ENCODE measurements at regions not wholly inside any gene's neighbourhood (a gene's known extent, or its start where the extent isn't known, plus 50 kb on each side); places are given as distances from the start of the nearest gene placed in this dataset.
"Not testable (repeated sequence)": the region's sequence is repeated elsewhere in the genome, so short reads cannot be mapped to it uniquely, and the experiment has no call there.

DNA sequence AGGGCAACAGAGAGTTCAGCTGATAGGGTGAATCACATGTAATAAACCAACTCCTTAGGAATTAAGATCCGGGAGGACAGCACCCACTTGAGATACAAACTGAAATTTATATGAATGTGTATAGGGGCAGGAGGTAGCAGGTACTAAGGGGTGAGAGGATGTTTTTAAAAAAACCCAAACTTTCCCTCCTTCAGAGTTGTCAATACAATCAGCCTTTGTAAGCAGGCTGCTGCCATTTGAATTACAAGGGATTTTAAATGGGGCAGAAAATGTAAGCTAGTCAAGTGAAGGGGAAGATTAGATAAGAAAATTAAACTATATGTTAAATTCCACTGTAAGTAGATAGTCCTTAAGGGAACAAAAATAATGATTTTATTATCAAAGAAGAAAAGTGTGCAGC is 1239.7 kb upstream of the CELF4 start:
- DNase-seq (ENCODE audit: low spot score) = no peak

DNA sequence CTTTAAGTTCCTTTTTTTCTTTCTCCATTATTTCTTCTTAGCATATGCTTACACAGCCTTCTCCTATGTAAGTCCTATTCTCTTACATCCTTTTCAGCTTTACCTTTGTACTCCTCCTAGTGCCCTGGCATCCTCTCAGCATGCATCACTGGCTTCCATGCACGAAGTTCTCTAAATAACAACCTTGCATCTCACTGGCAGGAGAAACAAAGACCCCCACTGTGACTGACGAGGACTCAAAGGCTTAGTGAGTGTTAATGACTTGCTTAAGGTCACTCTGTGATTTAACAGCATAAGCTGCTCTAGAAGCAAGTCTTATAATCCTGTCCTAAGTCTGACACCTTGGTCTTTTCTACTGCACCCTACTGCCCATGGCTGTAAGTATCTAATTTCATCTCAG is 1236.0 kb upstream of the CELF4 start:
- no peak for DNase-seq (ENCODE audit: low spot score)

DNA sequence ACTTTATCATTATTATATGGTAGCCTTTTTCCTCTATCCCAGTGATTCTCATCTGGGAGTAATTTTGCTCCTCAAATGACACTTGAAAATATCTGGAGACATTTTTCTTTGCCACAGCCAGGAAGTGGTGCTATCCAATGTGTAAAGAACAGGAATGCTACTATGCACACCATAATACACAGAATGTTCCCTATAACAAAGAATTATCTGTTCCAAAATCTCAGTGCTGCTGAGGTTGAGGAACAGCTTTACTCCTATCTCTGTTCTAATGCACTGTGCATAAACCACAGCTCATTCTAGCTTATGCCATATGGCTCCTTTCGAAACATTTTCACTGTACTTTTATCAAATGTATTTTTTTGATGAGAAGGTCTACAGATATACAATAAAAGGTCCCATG is 1231.2 kb upstream of the CELF4 start:
- DNase-seq (ENCODE audit: low spot score) = no peak

DNA sequence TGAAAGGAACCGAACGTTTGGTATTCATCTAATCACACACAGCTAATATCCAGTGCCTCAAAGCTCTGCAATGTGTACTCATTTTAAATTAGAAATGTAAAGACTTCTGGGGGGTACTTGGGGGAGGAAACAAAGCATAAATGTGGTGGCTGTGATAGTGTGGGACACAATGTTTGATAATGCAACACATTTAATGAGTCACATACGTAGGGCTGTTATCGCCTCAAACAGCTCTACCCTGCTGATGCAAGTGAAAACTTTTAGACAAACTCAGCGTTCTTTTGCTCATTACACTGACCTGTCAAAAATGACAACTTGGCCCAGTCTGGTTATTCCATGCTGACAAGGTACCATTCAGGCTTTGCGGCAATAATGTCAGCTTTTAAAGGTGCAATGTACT is 1227.1 kb upstream of the CELF4 start:
- no peak for DNase-seq (ENCODE audit: low spot score)

DNA sequence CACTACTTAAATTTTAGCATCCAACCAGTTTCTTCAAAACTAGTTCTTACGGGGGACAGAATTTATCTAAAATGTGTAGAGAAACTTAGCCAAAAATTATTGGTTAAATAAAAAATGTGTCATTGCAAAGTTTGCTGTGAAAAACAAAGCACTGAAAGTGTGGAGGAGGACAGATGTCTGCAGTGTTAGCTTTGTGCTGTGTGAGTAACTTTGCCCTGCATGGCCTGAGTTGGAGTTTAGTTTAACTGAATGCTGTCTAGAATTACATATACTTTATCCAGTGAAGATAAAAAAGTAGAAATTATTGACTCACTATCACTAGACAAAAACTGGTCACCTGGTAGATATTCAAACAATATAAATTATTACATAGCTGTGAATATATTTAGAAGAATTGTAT is 1225.2 kb upstream of the CELF4 start:
- DNase-seq (ENCODE audit: low spot score) = no peak

DNA sequence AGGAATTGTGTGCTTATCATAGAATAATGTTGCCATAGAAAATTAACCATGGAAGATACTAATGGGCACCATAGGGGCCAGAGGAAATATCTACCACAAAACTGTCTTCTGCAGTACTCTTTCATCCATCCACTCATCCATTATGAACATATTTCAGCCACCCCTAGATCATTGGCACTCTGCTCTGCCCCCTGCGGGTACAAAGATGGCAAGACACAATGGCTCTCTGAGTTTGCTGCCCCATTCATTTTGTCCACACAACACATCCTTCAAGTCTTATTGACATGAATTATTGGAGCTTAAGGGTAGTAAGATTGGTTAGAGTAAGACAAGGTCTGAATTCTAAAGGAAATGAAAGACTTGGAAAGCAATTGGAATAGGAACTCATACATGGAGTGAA is 1224.7 kb upstream of the CELF4 start:
- no peak for DNase-seq (ENCODE audit: low spot score)

DNA sequence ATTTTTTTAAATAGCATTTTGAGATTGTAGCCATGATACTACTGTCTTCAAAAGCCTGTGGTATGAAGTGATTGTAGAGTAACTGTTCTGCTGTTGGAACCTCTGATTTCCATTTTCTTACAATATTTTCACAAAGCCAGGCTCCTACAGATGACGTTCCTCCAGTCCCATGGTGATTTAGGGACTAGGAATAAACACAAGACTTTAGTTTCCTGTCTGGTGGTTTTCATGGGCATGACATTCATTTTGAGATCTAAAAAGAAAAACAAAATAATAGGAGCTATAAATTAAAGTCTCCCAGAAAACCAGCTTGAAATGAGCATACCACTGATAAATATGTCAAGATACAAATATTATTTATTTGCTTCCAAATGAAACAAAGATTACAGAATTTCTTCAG is 1223.5 kb upstream of the CELF4 start:
- no peak for DNase-seq (ENCODE audit: low spot score)

DNA sequence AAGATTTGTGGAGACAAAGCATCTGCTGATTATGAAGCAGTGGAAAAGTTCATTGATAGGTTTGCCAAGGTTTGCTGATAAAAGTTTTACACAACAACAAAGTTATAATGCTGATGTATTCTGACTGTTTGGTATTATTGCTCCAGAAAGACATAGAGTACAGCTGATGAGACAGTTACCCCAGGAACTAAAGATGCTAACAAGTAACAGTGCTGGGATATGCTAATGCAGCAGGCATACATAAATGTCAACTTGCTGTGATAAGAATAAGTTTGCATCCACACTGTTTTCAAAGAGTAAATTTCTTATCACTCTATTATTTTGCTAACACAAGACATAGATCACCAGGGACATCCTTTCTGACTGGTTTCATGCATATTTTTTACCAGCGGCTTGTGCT is 1221.3 kb upstream of the CELF4 start:
- no peak for DNase-seq (ENCODE audit: low spot score)

DNA sequence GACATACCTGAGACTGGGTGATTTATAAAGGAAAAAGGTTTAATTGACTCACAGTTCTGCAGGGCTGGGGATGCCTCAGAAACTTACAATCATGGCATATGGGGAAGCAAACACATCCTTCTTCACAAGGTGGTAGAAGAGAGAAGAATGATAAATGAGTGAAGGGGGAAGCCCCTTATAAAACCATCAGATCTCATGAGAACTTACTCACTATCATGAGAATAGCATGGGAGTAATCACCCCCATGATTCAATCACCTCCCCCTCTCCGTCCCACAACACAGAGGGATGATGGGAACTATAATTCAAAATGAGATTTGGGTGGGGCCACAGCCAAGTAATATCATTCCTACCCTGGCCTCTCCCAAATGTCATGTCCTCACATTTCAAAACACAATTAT is 1206.0 kb upstream of the CELF4 start:
- not testable (repeated sequence) for DNase-seq (ENCODE audit: low spot score)

DNA sequence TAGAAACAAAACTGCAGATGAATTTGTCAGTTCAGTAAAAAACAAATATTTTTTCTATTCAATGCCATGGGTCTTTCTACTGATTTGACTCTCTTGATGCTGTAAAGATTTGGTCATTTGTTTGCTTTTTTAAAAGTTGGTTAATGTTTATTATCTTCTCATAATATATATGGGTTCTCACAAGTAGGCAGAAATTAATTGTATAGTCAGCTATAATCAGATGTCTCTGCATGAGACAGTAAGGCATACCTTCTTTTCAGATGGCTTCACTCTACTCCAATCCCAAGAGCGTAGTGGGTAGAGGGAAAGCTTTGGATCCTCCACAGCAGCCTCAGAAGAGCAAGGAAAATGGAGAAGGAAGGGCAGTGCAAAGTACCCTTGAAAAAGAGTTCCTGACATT is 1202.9 kb upstream of the CELF4 start:
- DNase-seq (ENCODE audit: low spot score) = no peak

DNA sequence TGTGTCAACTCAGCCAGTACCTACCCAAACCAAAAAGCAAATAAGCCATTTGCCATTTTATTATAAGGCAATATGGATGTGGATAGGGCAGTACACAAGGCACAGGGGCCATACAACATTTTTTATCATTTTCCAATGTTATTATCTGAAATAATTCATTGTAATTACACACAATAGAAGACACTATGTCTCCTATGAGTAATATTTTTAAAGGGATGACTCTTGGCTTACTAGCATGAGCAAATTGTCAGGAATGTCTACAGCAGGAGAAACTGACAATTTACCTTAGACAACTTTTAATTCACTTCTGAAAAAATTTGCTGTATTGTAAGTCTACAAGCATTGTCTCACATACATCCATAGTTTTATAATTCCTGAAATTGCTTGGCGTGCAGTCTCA is 1193.9 kb upstream of the CELF4 start:
- DNase-seq (ENCODE audit: low spot score) = no peak

DNA sequence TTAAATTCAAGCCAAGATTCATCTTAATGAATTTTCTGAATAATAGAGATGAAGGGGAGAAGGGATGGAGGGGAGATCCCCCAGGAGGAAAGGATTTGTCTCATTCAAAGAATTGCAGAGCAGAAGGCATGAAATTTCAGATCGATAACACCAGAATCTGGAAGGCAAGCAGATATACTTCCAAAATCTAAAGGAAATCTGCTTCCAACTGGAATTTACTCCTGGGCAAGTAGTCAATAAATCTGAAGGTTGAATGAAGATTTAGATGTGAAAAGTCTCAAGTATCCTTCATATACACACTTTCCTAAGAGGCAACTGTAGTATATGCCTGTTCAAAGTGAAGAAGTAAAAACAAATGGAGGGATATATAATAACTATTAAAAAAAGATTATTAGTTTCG is 1190.8 kb upstream of the CELF4 start:
- DNase-seq (ENCODE audit: low spot score) = no peak

DNA sequence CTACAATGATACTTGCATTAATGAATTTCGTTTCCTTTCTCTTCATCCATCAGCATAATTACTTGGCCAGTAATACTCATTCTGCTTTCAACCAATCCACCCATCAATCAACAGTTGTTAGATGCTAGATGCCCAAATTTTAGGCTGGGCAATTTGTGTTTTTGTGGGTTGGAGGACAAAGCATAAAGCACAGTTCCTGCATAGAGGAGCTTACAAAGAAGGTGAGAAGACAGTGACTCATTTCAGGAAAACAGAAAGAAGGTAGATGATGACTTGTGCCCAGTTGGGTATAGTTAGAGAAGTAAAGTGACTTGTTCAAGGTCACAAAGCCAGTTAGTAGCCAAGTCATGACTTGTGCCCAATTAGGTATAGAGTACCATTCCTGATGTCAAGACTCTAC is 1186.8 kb upstream of the CELF4 start:
- no peak for DNase-seq (ENCODE audit: low spot score)

DNA sequence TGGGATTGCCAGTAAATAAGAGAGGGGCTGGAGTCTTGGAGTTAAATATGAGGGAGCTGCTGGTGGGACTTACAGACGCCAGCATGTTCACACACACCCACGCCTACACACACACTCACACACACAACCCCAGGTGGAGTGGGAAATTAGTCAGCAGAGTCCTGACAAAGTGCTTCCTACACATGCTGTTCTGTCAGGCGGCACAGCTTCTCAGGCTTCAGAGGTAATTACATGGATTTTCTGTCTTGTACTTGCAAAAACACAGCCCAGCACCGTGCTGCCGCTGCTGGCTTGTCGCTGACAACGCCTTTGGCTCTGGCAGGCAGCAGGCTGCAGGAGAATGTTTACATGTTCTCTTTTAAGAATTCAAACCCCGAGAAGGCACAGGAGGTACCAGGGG is 1186.3 kb upstream of the CELF4 start:
- peak; percentile 11 for DNase-seq (ENCODE audit: low spot score)

DNA sequence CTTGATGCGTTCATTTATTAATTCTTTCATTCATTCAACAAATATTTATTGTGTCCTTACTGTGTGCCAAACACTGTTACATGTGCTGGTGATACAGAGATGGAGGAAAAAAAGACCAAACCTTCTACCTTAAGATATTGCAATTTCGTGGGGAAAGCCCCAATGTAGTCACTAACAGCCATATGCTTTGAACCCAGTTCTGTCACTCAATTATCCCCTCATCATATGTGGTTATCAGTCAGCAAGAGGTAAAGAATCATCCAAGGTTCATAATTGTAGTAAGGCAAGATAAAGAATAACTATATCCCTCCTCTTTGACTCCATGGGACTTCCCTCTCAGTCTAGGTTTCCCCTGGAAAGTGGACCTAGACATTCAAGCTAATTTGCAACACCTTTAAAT is 1185.6 kb upstream of the CELF4 start:
- DNase-seq (ENCODE audit: low spot score) = no peak

DNA sequence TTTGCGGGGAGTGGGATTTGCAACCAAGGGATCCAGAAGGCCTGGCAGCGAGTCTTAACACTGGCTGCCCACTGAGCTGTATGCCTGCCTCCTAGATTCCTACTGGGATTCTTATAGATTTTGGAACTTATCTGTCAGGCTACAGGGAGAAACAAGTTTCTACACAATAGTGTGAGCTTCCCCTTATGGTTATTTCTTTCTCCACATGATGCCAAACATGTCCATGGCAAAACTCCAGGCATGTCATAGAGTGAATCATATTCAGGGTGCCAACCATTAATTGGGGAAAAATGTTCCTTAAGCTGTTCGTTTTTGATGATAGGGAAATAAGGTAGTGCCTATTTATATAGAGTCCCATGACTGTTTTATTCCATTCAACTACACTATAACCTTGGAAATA is 1185.2 kb upstream of the CELF4 start:
- DNase-seq (ENCODE audit: low spot score) = no peak

DNA sequence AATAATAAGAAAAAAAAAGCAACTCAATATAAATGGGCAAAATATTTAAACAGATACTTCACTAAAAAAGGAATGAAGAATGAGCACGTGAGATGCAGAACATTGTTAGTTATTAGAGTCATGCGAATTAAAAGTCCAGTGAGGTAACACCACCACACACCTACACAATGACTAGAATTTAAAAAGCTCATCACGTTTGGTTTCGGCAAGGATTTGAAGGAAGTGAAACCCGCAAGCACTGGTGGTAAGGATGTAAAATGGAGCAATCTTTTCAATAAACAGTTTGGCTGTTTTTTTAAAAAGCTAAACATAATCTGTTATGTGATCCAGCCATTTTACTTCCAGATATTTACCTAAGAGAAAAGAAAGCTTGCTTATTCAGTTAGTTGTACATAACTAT is 1181.6 kb upstream of the CELF4 start:
- DNase-seq (ENCODE audit: low spot score) = no peak

DNA sequence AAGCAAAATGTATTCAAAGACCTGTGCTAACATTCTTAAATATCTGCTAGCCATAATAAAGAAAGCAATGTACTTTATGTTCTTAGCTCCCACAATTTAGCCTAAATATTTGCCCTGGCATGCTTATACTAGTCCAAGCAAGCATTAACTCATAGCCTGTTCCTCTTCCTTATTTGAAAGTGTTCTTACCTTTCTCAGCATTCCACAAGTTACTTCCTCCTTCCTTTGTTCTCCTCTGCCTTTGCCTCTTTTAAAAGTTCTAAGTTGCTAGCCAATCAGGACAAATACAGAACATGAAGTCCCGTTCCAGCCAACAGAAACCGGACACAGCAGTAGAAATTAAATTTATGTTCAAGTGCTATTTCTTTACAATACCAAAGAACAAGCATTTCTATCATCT is 1154.6 kb upstream of the CELF4 start:
- DNase-seq (ENCODE audit: low spot score) = not testable (repeated sequence)

DNA sequence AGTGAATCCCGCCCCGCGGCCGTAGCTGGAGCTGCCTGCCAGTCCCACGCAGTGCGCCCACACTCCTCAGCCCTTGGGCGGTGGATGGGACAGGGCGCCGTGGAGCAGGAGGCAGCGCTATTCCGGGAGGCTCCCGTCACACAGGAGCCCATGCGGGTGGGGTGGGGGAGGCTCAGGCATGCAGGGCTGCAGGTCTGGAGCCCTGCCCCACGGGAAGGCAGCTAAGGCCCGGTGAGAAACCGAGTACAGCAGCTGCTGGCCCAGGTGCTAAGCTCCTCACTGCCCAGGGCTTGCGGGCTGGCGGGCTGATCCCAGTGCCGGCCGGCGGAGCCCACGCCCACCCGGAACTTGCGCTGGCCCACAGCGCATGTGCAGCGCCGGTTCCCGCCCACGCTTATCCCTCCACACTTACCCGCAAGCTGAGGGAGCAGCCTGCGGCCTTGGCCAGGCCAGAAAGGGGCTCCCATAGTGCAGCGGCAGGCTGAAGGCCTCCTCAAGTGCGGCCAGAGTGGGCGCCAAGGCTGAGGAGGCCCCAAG is 1152.8 kb upstream of the CELF4 start:
- no peak for DNase-seq (ENCODE audit: low spot score)

DNA sequence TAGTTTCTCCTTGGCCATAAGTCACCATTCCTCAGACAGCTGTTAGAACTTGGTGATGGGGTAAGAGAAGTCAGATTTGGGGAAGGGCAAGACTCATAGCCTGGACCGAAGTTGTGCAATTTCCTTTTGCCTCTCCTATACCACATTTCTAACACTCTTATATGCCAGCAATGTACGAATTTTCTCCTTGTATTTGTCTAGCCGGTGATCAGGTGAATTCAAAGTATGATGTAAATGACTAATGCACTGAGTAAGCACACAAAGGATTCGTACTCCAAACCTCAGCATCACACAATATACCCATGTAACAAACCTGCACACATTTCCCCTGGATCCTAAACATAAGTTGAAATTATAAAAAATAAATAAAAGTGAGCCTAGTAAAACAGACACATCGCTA is 1143.5 kb upstream of the CELF4 start:
- no peak for DNase-seq (ENCODE audit: low spot score)

DNA sequence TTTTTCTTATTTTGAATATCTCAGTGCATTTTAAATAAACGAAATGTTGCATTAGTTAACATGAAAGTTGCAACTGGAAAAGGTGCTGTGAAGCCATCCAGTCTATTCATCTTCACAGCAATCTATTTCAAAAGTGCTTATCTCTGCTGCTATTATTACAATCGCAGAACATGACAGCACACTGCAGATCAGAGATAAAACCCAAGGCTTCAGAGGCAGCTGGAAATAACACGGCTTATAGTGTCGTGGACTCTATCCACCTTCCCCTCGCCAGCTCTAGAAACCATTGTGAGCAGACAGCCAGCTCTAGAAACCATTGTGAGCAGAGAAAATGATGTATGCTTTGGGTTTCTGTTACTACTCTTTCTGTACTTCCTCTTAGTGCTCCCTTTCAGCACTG is 1140.8 kb upstream of the CELF4 start:
- DNase-seq (ENCODE audit: low spot score) = no peak

DNA sequence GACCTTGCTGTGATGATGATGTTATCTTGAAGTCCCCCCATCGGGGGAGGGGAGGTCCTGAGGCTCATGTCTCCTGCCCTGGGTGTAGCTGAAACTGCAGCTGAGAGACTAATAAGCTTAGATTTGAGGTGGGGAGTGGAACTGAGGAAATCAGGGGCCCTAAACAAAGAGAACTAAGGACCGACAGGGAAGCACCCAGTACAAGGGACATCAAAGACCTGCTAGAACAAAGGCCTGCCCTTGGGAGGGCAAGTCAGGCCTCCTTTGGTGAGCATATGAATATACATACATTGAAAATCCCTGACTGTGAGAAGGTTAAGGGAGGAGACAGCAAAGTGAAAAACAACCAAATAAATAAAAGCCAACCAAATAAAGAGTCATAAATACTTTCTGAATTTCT is 1132.5 kb upstream of the CELF4 start:
- DNase-seq (ENCODE audit: low spot score) = no peak

DNA sequence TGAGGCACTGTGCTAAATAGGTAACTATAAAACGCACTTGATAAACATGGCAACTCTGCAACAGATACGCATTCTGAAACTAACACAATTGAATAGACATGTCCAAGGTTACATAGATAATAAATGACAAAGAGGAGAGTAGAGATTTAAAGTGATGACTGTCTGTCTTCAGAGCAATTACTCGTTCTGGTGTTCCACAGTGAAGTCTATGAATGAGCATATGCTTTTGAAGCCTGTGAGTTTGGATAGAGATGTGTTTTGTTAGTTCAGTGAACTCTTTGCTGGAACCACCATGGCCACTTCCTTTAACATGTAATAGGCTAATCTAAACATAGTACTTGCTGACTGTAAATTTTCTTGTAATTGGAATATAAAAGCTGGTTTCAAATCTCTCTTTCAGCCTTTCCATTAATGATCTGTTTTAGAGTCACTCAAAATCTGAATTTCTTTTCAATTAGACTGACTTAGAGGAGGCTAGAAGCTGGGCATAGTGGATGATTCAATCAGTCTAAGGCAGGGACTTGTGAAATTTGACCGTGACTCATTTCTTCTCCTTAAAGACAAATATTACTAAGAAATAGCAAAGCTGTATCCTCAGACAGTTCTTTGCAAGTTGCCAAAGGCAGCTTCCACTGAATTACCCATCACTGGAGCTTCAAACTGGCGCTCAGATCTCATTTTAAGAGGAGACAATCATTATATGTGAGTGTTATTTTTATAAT is 1130.1 kb upstream of the CELF4 start:
- no peak for DNase-seq (ENCODE audit: low spot score)

DNA sequence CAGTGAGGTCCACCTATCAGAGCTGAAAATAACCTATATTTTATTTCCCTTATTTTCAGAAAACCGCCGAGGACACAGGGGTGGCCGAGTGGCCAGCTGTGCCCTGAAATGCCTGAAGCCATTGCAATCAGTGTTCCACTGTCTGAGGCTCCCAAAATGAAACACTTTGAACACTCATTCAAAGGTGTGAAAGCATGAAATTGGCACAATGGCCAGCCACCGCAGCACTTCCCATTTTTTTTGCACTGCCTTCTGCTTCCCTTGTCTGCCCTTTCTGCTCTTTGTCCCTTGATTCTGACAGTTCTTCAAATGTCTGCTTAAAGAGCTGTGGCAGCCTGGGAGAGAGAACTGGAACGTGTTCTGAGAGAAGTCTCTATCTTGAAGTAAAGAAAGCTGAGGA is 1127.5 kb upstream of the CELF4 start:
- DNase-seq (ENCODE audit: low spot score) = no peak

Measured in H4 (cell line).